ENCODE measurements at regions not wholly inside any gene's neighbourhood (a gene's known extent, or its start where the extent isn't known, plus 50 kb on each side); places are given as distances from the start of the nearest gene placed in this dataset.

GRCh38 chr7:41255113-41255512, 447.8 kb downstream of the INHBA start (continued):
- TF ChIP-seq E2F8 (IDR thresholded peaks at IDR 0.05; ENCODE audit: low read depth, partially characterized antibody) (no peak), ZNF687 (IDR thresholded peaks at IDR 0.05) (no peak), ZNF274 (IDR thresholded peaks at IDR 0.05; ENCODE audit: insufficient read depth, insufficient read length) (no peak), CBX5 (IDR thresholded peaks at IDR 0.05; ENCODE audit: low read depth) (no peak), ZSCAN29 (IDR thresholded peaks at IDR 0.05) (no peak), ZNF592 (IDR thresholded peaks at IDR 0.05) (no peak), POLR2AphosphoS5 (IDR thresholded peaks at IDR 0.05; ENCODE audit: low read length) (no peak)

All from GM12878 (cell line).